Brain microvascular endothelial cell (primary cell): ENCODE measurements at regions not wholly inside any gene's neighbourhood (a gene's known extent, or its start where the extent isn't known, plus 50 kb on each side); places are given as distances from the start of the nearest gene placed in this dataset.

Experiments
- DNase-seq: peaks from one replicate; pipeline ENCODE4 v3.0.0-alpha.2; 2020
- H3K27ac ChIP-seq: fragments of 250-450 bp; sonication (Bioruptor Pico); 2 replicates; pipeline ENCODE4 v1.5.1; 2020; ENCODE audit warnings: mild to moderate bottlenecking, moderate library complexity
- H3K27me3 ChIP-seq: fragments of 250-450 bp; sonication (Bioruptor Pico); replicated peaks from 2 replicates; pipeline ENCODE4 v1.5.1; 2020; ENCODE audit warnings: mild to moderate bottlenecking
- H3K36me3 ChIP-seq: fragments of 250-450 bp; sonication (Bioruptor Pico); replicated peaks from 2 replicates; pipeline ENCODE4 v1.5.1; 2020; ENCODE audit warnings: mild to moderate bottlenecking
- H3K4me3 ChIP-seq: 2 replicates; pipeline ENCODE4 v1.5.1; 2011; ENCODE audit warnings: low read depth, mild to moderate bottlenecking, control low read depth, low read length, moderate library complexity
- CTCF ChIP-seq: IDR thresholded peaks from 2 replicates; pipeline ENCODE4 v1.5.1; 2011; ENCODE audit warnings: low read depth, mild to moderate bottlenecking, moderate library complexity, low read length, control low read depth, inconsistent platforms; ENCODE audit errors: missing control alignments
- in situ Hi-C: cut with HindIII; loops from 2 replicates; pipeline ENCODE4 v1.10.0; 2017; ENCODE audit warnings: low sequenced_read_pairs, low pct_ligation_motif_present

- no peaks in the 10 kb centered on the region for H3K36me3 ChIP-seq
- H3K4me3 ChIP-seq = no peak overlapping the region
- TF ChIP-seq CTCF = no peak
- no peak for DNase-seq
- no peaks in the 10 kb centered on the region for H3K27me3 ChIP-seq
- no peak overlapping the region for H3K27ac ChIP-seq
- in situ Hi-C loops = no loop called here
Observed at GRCh38 chr4:81611221-81611620, 139.5 kb upstream of the RASGEF1B start.

- DNase-seq = no peak
- Histone ChIP-seq H3K4me3 (no peak overlapping the region), H3K36me3 (no peaks in the 10 kb centered on the region), H3K27ac (no peak overlapping the region), H3K27me3 (no peaks in the 10 kb centered on the region)
- in situ Hi-C loops = no loop called here
- TF ChIP-seq CTCF = no peak
Observed at GRCh38 chr4:81609844-81610243, 138.1 kb upstream of the RASGEF1B start.

GRCh38 chr4:81607950-81608349 is 136.2 kb upstream of the RASGEF1B start:
- no peak for TF ChIP-seq CTCF
- in situ Hi-C loops = no loop called here
- Histone ChIP-seq H3K4me3 (no peak overlapping the region), H3K27ac (no peak overlapping the region), H3K36me3 (no peaks in the 10 kb centered on the region), H3K27me3 (no peaks in the 10 kb centered on the region)
- no peak for DNase-seq

- in situ Hi-C loops = no loop called here
- TF ChIP-seq CTCF = no peak
- Histone ChIP-seq H3K36me3 (no peaks in the 10 kb centered on the region), H3K4me3 (no peak overlapping the region), H3K27me3 (no peaks in the 10 kb centered on the region), H3K27ac (no peak overlapping the region)
- no peak for DNase-seq
Observed at GRCh38 chr4:81606801-81607501, 135.2 kb upstream of the RASGEF1B start.

- Histone ChIP-seq H3K27me3 (no peaks in the 10 kb centered on the region), H3K27ac (no peak overlapping the region), H3K4me3 (no peak overlapping the region), H3K36me3 (no peaks in the 10 kb centered on the region)
- in situ Hi-C loops = no loop called here
- no peak for TF ChIP-seq CTCF
- no peak for DNase-seq
Observed at GRCh38 chr4:81606166-81606565, 134.5 kb upstream of the RASGEF1B start.

GRCh38 chr4:81605271-81605670 is 133.6 kb upstream of the RASGEF1B start:
- in situ Hi-C loops = no loop called here
- Histone ChIP-seq H3K27me3 (no peaks in the 10 kb centered on the region), H3K36me3 (no peaks in the 10 kb centered on the region), H3K27ac (no peak overlapping the region), H3K4me3 (no peak overlapping the region)
- no peak for TF ChIP-seq CTCF
- DNase-seq = no peak
